ENCODE measurements at regions not wholly inside any gene's neighbourhood (a gene's known extent, or its start where the extent isn't known, plus 50 kb on each side); places are given as distances from the start of the nearest gene placed in this dataset.

DNA sequence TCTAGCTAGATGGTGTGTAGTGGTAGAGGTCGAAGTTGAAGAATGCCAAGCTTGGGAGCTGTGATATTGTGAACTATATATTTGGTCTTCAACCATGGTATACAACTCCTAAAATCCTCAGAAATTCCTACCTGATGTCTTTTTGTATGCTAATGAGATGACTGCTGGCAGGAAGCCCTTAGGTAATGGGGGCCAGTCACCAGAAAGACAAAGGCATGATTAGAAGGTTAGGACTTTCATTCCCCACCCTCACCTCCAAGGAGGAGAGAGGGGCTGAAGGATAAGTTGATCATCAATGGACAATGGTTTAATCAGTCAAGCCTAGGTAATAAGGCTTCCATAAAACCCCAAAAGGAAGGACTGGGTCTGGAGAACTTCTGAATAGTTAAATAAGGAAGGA is 285.7 kb upstream of the POU5F2 start:
- no peak overlapping the region for H3K27ac ChIP-seq (ENCODE audit: insufficient read length, low read depth, low read length)

More for the DNA sequence above, 285.7 kb upstream of the POU5F2 start:
- Histone ChIP-seq H3K18ac (ENCODE audit: insufficient read length, low read depth, low read length) (no peak overlapping the region), H3K56ac (ENCODE audit: insufficient read length, low read depth, low read length) (no peak overlapping the region), H4K5ac (ENCODE audit: insufficient read length, low read depth, low read length) (no peak overlapping the region), H3K4me1 (ENCODE audit: insufficient read depth, low read length) (peaks cover 7% of the 10 kb centered on the region; the same call in 1 of the 2 replicates), H3K4ac (ENCODE audit: low read depth, low read length) (no peak overlapping the region), H4K20me1 (ENCODE audit: control insufficient read depth, insufficient read depth, insufficient read length) (no peaks in the 10 kb centered on the region), H3K14ac (ENCODE audit: insufficient read depth, low read length) (no peak overlapping the region), H2BK20ac (ENCODE audit: low read depth, low read length, poor library complexity, severe bottlenecking) (no peak overlapping the region), H4K8ac (replicated peaks; ENCODE audit: insufficient read length, low read depth, low read length) (no peak overlapping the region), H2BK12ac (ENCODE audit: insufficient read length, low read depth, low read length) (no peak overlapping the region), H4K91ac (ENCODE audit: insufficient read length, low read depth, low read length) (no peak overlapping the region), H2BK15ac (ENCODE audit: low read depth, low read length) (no peak overlapping the region), H2BK120ac (ENCODE audit: low read depth, low read length, poor library complexity, severe bottlenecking) (no peak overlapping the region), H3K23ac (ENCODE audit: insufficient read length, low read depth, low read length) (no peak overlapping the region), H3K23me2 (ENCODE audit: insufficient read length, low read depth, low read length, poor library complexity, severe bottlenecking) (no peaks in the 10 kb centered on the region), H3K79me1 (ENCODE audit: insufficient read depth, low read depth, low read length, poor library complexity, severe bottlenecking) (no peaks in the 10 kb centered on the region), H3K79me2 (ENCODE audit: insufficient read depth, low read length) (no peaks in the 10 kb centered on the region), H3K27me3 (ENCODE audit: insufficient read depth, low read length) (no peaks in the 10 kb centered on the region), H3T11ph (ENCODE audit: low read length) (no peak overlapping the region), H2BK5ac (ENCODE audit: insufficient read length, low read length) (no peak overlapping the region), H3K9me3 (ENCODE audit: control insufficient read depth, low read depth, low read length) (no peaks in the 10 kb centered on the region), H3K9ac (ENCODE audit: extremely low read depth, insufficient read length, low read length) (no peak overlapping the region), H3K4me2 (ENCODE audit: insufficient read depth, insufficient read length, low read length) (no peak overlapping the region), H2AK5ac (ENCODE audit: insufficient read length, low read length) (no peak overlapping the region), H2AFZ (ENCODE audit: low read length) (no peak overlapping the region)
- no peak for DNase-seq
- Mint-ChIP-seq H3K4me1 (peaks cover 20% of the 10 kb centered on the region in 2 experiments), H3K9me3 (peaks cover 0 to 7% of the 10 kb centered on the region in 2 experiments; a peak in 3 of 5 replicates), H3K27ac (peak overlapping the region; percentile 50 to 86 (median 75); a peak in 2 of 7 replicates), H3K4me3 (no peak overlapping the region), H3K27me3 (ENCODE audit: low read depth) (no peaks in the 10 kb centered on the region), H3K36me3 (ENCODE audit: insufficient read depth in 1 of 3, low read depth in 3 of 3) (peaks cover 5 to 6% (median 6%) of the 10 kb centered on the region in 3 experiments; a peak in 6 of 7 replicates)
- no CpG with 5 or more reads among the region's 1 CpG for WGBS (ENCODE audit: extremely low coverage, insufficient read length, low lambda C conversion rate)
- TF ChIP-seq CTCF (conservative IDR thresholded peaks at IDR 0.05): no peak

Data from H9 (cell line).